GM12875 (cell line): ENCODE measurements at regions not wholly inside any gene's neighbourhood (a gene's known extent, or its start where the extent isn't known, plus 50 kb on each side); places are given as distances from the start of the nearest gene placed in this dataset.

Experiments used
- H3K4me3 ChIP-seq: one replicate; pipeline ENCODE4 v1.5.1; 2011; ENCODE audit warnings: low read depth, low read length, control low read depth
- TF ChIP-seq, protein P1 (sequence below): IDR thresholded peaks from 2 replicates; pipeline ENCODE4 v1.5.1; 2011; ENCODE audit warnings: low read depth, mild to moderate bottlenecking, control low read depth, inconsistent platforms, low read length, moderate library complexity, borderline replicate concordance; ENCODE audit not compliant: insufficient read depth

- no peak overlapping the region for H3K4me3 ChIP-seq
- TF ChIP-seq, protein P1, sequence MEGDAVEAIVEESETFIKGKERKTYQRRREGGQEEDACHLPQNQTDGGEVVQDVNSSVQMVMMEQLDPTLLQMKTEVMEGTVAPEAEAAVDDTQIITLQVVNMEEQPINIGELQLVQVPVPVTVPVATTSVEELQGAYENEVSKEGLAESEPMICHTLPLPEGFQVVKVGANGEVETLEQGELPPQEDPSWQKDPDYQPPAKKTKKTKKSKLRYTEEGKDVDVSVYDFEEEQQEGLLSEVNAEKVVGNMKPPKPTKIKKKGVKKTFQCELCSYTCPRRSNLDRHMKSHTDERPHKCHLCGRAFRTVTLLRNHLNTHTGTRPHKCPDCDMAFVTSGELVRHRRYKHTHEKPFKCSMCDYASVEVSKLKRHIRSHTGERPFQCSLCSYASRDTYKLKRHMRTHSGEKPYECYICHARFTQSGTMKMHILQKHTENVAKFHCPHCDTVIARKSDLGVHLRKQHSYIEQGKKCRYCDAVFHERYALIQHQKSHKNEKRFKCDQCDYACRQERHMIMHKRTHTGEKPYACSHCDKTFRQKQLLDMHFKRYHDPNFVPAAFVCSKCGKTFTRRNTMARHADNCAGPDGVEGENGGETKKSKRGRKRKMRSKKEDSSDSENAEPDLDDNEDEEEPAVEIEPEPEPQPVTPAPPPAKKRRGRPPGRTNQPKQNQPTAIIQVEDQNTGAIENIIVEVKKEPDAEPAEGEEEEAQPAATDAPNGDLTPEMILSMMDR, result no peak
Measured at GRCh38 chr13:107906131-107906530, 309.2 kb downstream of the LIG4 start.

DNA sequence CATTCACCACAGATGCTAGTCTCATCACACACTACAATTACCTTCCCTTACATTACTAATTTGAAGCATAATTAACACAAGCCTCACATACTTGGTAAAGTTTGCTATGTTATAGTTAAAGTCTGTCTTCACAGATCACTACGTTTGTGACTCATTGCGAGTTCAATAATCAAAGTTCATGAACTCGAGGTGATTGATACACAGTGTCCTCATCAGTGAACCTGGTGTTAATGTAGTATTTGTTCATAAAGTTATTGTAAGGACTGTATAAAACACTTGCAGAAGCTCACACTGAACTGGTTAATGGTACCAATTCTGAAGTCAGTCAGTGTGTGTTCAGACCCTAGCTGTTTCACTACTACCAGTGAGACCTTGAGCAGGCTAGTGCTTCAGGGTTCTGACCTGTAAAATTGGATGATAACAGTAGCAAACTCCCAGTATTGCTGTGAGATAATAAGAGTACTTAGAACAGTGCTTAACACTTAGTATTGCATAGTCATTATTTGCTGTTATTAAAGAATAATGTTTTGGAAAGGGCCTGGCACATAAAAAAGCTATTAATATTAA, 313.3 kb downstream of the LIG4 start:
- no peak overlapping the region for H3K4me3 ChIP-seq

GRCh38 chr13:107901230-107901629, 314.1 kb downstream of the LIG4 start:
- TF ChIP-seq, protein P1, result no peak
- no peak overlapping the region for H3K4me3 ChIP-seq

More for the DNA sequence above, 313.3 kb downstream of the LIG4 start:
- TF ChIP-seq, protein P1, result no peak

- H3K4me3 ChIP-seq, result no peak overlapping the region
- TF ChIP-seq, protein P1, result no peak
Measured at GRCh38 chr13:107900775-107901174, 314.6 kb downstream of the LIG4 start.

DNA sequence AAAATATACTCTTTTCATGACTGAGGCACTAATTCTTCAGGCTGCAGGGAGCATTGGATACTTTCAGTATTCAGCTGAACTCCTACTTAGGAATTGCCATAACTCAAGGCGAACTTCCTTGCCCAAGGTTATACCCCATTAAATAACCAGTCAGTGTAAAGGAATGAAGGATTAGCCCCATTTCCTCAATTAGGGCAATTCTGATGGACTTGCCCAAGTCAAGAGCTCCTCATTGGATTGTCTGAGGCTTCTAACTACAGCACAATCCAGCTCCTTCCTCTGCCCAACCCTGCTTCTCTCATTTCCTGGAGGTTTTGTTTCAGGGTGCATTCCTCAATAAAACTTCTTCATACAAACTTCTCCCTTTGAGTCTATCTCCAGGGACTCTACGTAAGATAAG, 329.2 kb downstream of the LIG4 start:
- TF ChIP-seq, protein P1, result no peak
- no peak overlapping the region for H3K4me3 ChIP-seq

- no peak overlapping the region for H3K4me3 ChIP-seq
- TF ChIP-seq, protein P1, result no peak
Measured at GRCh38 chr13:107884564-107884963, 330.8 kb downstream of the LIG4 start.

DNA sequence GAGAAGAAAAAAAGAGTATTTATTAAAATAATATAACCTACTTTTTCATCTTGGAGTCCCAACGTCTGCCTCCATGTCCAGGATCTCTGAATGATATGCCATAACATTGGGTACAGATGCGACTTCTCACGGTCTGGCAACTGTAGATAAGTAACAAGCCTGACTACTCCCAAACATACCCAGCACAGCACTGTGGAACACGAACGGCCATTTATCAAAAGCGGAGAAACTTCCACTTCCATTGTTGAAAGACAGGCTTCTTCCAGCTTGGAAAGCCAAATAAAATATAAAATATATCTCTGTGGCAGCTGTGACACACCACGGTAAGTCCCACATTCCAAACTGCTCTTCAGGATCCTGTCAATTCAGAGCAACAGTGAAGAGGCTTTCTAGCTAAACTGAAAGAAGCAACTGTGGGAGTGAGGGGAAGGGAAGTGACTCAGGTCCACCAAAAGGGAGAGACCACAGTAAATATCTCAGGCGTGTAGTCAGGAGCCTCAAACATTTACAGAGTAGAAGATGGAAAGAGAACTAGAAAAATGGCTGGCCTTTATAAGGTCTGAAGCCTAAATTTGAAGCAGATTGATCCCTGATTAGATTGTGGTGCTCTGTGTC, 331.7 kb downstream of the LIG4 start:
- TF ChIP-seq, protein P1, result no peak
- no peak overlapping the region for H3K4me3 ChIP-seq
